LNCaP clone FGC (cell line): ENCODE measurements at regions not wholly inside any gene's neighbourhood (a gene's known extent, or its start where the extent isn't known, plus 50 kb on each side); places are given as distances from the start of the nearest gene placed in this dataset.

Experiments
- DNase-seq: peaks from one replicate; pipeline ENCODE4 v3.0.0-alpha.2; 2011; ENCODE audit warnings: low read depth
- H3K4me3 ChIP-seq: 2 replicates; pipeline ENCODE4 v1.5.1; 2011; ENCODE audit warnings: mild to moderate bottlenecking, low read depth, low read length, control low read depth
- TF ChIP-seq, protein P1 (sequence below): IDR thresholded peaks from 2 replicates; pipeline ENCODE4 v1.5.1; 2012; ENCODE audit warnings: mild to moderate bottlenecking; ENCODE audit not compliant: control insufficient read depth, insufficient read depth; ENCODE audit errors: extremely low read depth

GRCh38 chr4:79078339-79078738, 139.1 kb upstream of the PAQR3 start:
- TF ChIP-seq, protein P1, sequence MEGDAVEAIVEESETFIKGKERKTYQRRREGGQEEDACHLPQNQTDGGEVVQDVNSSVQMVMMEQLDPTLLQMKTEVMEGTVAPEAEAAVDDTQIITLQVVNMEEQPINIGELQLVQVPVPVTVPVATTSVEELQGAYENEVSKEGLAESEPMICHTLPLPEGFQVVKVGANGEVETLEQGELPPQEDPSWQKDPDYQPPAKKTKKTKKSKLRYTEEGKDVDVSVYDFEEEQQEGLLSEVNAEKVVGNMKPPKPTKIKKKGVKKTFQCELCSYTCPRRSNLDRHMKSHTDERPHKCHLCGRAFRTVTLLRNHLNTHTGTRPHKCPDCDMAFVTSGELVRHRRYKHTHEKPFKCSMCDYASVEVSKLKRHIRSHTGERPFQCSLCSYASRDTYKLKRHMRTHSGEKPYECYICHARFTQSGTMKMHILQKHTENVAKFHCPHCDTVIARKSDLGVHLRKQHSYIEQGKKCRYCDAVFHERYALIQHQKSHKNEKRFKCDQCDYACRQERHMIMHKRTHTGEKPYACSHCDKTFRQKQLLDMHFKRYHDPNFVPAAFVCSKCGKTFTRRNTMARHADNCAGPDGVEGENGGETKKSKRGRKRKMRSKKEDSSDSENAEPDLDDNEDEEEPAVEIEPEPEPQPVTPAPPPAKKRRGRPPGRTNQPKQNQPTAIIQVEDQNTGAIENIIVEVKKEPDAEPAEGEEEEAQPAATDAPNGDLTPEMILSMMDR: no peak
- H3K4me3 ChIP-seq: no peak overlapping the region
- DNase-seq: no peak

DNA sequence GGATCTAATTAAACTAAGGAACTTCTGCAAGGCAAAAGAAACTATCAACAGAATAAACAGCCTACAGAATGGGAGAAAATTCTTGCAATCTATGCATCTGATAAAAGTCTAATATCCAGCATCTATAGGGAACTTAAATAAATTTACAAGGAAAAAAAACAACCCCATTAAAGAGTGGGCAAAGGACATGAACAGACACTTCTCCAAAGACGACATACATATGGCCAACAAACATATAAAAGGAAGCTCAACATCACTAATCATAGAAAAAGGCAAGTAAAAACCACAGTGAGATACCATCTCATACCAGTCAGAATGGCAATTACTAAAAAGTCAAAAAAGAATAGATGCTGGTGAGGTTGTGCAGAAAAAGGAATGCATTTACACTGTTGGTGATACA, 134.8 kb upstream of the PAQR3 start:
- no peak overlapping the region for H3K4me3 ChIP-seq
- no peak for DNase-seq
- TF ChIP-seq, protein P1: no peak

DNA sequence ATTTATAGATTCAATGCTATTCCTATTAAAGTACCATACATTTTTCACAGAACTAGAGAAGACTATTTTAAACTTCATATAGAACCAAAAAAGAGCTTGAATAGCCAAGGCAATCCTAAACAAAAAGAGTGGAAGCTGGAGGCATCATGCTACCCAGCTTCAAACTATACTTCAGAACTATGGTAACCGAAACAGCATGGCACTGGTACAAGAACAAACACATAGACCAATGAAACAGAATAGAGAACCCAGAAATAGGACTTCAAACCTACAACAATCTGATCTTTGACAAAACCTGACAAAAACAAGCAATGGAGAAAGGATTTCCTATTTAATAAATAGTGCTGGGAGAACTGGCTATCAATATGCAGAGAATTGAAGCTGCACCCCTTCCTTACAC, 134.2 kb upstream of the PAQR3 start:
- no peak for DNase-seq
- TF ChIP-seq, protein P1: no peak
- no peak overlapping the region for H3K4me3 ChIP-seq

DNA sequence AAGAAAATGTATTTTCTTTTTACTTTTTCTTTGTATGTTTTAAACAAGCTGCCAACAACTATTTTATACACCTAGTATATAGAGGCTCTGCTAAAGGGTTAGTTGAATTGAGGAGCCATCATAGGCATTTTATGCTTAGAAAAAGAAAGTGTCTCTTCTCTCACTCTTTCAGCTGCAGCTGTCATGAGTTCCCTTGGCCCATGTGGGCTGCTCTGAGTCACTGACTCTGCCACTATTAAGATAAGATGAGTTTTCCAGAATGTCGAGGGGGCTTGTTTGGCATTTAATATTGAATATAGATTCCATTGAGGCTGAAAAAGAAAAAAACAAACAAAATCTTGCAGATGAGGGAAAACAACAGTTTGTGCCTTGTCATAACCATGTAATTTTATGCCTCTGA, 126.0 kb upstream of the PAQR3 start:
- TF ChIP-seq, protein P1: no peak
- no peak overlapping the region for H3K4me3 ChIP-seq
- no peak for DNase-seq

GRCh38 chr4:79064806-79065205, 125.6 kb upstream of the PAQR3 start:
- DNase-seq: no peak
- TF ChIP-seq, protein P1: no peak
- H3K4me3 ChIP-seq: no peak overlapping the region

- TF ChIP-seq, protein P1: no peak
- no peak overlapping the region for H3K4me3 ChIP-seq
Observed at GRCh38 chr4:79059631-79060399, 120.6 kb upstream of the PAQR3 start.

DNA sequence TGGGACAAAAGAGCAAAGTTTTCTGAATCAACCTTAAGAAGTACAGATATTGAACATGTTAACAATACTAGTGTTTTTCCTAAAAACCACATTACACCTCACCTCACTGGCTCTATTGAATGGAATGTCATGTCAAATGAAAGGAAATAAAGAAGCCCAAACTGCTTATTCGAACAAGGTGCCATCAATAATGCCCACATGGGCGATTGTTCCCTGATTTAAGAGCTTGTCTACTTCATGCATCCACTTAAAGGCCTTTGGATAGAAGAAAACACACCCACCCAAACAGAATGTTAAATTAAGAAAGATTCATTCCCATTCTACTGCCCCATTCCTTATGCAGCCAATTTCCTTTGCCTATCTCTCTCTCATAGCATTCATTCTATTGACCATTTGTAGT, 118.5 kb upstream of the PAQR3 start:
- H3K4me3 ChIP-seq: no peak overlapping the region
- no peak for DNase-seq
- TF ChIP-seq, protein P1: no peak

More at GRCh38 chr4:79059631-79060399, 120.6 kb upstream of the PAQR3 start:
- DNase-seq: no peak
